ENCODE measurements at regions not wholly inside any gene's neighbourhood (a gene's known extent, or its start where the extent isn't known, plus 50 kb on each side); places are given as distances from the start of the nearest gene placed in this dataset.

- BruUV-seq (replicated peaks): no TSS peak
- Histone ChIP-seq H3K27ac (ENCODE audit: low read depth, low read length, poor library complexity, severe bottlenecking) (no peak overlapping the region), H3K4me3 (ENCODE audit: low read depth, low read length, poor library complexity, severe bottlenecking) (no peak overlapping the region), H3K36me3 (ENCODE audit: insufficient read depth, low read length, poor library complexity, severe bottlenecking) (no peaks in the 10 kb centered on the region), H3K9me3 (ENCODE audit: low read depth, low read length, poor library complexity, severe bottlenecking) (no peaks in the 10 kb centered on the region), H3K27me3 (replicated peaks; ENCODE audit: insufficient read depth, low read depth, low read length, poor library complexity) (no peaks in the 10 kb centered on the region), H3K4me1 (ENCODE audit: insufficient read depth, low read length, poor library complexity, severe bottlenecking) (no peaks in the 10 kb centered on the region)
- no peak for DNase-seq (ENCODE audit: low spot score)
- intact Hi-C loops (cut with micrococcal nuclease; ENCODE audit: unreplicated experiment): no loop called here
- TF ChIP-seq CTCF (conservative IDR thresholded peaks at IDR 0.05; ENCODE audit: low read depth, low read length): no peak
- no peak for TF ChIP-seq EZH2 (IDR thresholded peaks at IDR 0.05; ENCODE audit: borderline replicate concordance, low read depth, low read length, poor library complexity, severe bottlenecking)
- ChIA-PET POLR2A (ENCODE audit: low non-redundant PET) (interaction anchor here (0.6 kb wide), 1 partner anchor 22 kb away, joined by 3 read pairs; no protein-coding TSS in a partner anchor), CTCF (no interaction called here)
These were observed 119.5 kb upstream of the BCL2L14 start for GRCh38 chr12:11951209-11951608.

GRCh38 chr12:11953523-11953922, 117.2 kb upstream of the BCL2L14 start:
- no peaks in the 10 kb centered on the region for H3K9me3 ChIP-seq (ENCODE audit: low read depth, low read length, poor library complexity, severe bottlenecking)
- no peaks in the 10 kb centered on the region for H3K27me3 ChIP-seq (replicated peaks; ENCODE audit: insufficient read depth, low read depth, low read length, poor library complexity)
- H3K4me1 ChIP-seq (ENCODE audit: insufficient read depth, low read length, poor library complexity, severe bottlenecking): no peaks in the 10 kb centered on the region
- intact Hi-C loops (cut with micrococcal nuclease; ENCODE audit: unreplicated experiment): no loop called here
- H3K27ac ChIP-seq (ENCODE audit: low read depth, low read length, poor library complexity, severe bottlenecking): no peak overlapping the region
- no peaks in the 10 kb centered on the region for H3K36me3 ChIP-seq (ENCODE audit: insufficient read depth, low read length, poor library complexity, severe bottlenecking)
- ChIA-PET CTCF (no interaction called here), POLR2A (ENCODE audit: low non-redundant PET) (no interaction called here)
- no TSS peak for BruUV-seq (replicated peaks)
- H3K4me3 ChIP-seq (ENCODE audit: low read depth, low read length, poor library complexity, severe bottlenecking): no peak overlapping the region
- DNase-seq (ENCODE audit: low spot score): no peak
- TF ChIP-seq CTCF (conservative IDR thresholded peaks at IDR 0.05; ENCODE audit: low read depth, low read length) (no peak), EZH2 (IDR thresholded peaks at IDR 0.05; ENCODE audit: borderline replicate concordance, low read depth, low read length, poor library complexity, severe bottlenecking) (no peak)

GRCh38 chr12:11954181-11954580, 116.6 kb upstream of the BCL2L14 start:
- POLR2A ChIA-PET (ENCODE audit: low non-redundant PET): no interaction called here
- Histone ChIP-seq H3K4me3 (ENCODE audit: low read depth, low read length, poor library complexity, severe bottlenecking) (no peak overlapping the region), H3K27me3 (replicated peaks; ENCODE audit: insufficient read depth, low read depth, low read length, poor library complexity) (no peaks in the 10 kb centered on the region), H3K27ac (ENCODE audit: low read depth, low read length, poor library complexity, severe bottlenecking) (no peak overlapping the region), H3K9me3 (ENCODE audit: low read depth, low read length, poor library complexity, severe bottlenecking) (no peaks in the 10 kb centered on the region), H3K4me1 (ENCODE audit: insufficient read depth, low read length, poor library complexity, severe bottlenecking) (no peaks in the 10 kb centered on the region), H3K36me3 (ENCODE audit: insufficient read depth, low read length, poor library complexity, severe bottlenecking) (no peaks in the 10 kb centered on the region)
- DNase-seq (ENCODE audit: low spot score): no peak
- CTCF ChIA-PET: interaction anchor here (0.5 kb wide), 1 partner anchor 380 kb away, joined by 5 read pairs; no protein-coding TSS in a partner anchor
- intact Hi-C loops (cut with micrococcal nuclease; ENCODE audit: unreplicated experiment): no loop called here
- no TSS peak for BruUV-seq (replicated peaks)
- TF ChIP-seq CTCF (conservative IDR thresholded peaks at IDR 0.05; ENCODE audit: low read depth, low read length) (no peak), EZH2 (IDR thresholded peaks at IDR 0.05; ENCODE audit: borderline replicate concordance, low read depth, low read length, poor library complexity, severe bottlenecking) (no peak)

Data from A673 (cell line).